Endodermal cell (in vitro differentiated cells): ENCODE measurements at regions not wholly inside any gene's neighbourhood (a gene's known extent, or its start where the extent isn't known, plus 50 kb on each side); places are given as distances from the start of the nearest gene placed in this dataset.

ENCODE experiments used
- DNase-seq: peaks from one replicate; pipeline ENCODE4 v3.0.0-alpha.2; 2017
- H3K27ac ChIP-seq: 2 replicates; pipeline ENCODE4 v1.5.1; 2013; ENCODE audit warnings: mild to moderate bottlenecking, low read depth, low read length, moderate library complexity
- H3K27me3 ChIP-seq: 2 replicates; pipeline ENCODE4 v1.6.1; 2013; ENCODE audit warnings: mild to moderate bottlenecking, low read length, moderate library complexity; ENCODE audit not compliant: insufficient read depth, control insufficient read depth, poor library complexity, severe bottlenecking
- H3K36me3 ChIP-seq: 2 replicates; pipeline ENCODE4 v1.7.0; 2013; ENCODE audit warnings: mild to moderate bottlenecking, low read length, moderate library complexity; ENCODE audit not compliant: control insufficient read depth, insufficient read depth
- H3K4me1 ChIP-seq: one replicate; pipeline ENCODE4 v1.7.0; 2013; ENCODE audit warnings: low read length; ENCODE audit not compliant: control insufficient read depth, insufficient read depth
- H3K4me3 ChIP-seq: 2 replicates; pipeline ENCODE4 v1.5.1; 2013; ENCODE audit warnings: mild to moderate bottlenecking, low read length, moderate library complexity
- H3K9ac ChIP-seq: 2 replicates; pipeline ENCODE4 v1.6.1; 2013; ENCODE audit warnings: mild to moderate bottlenecking, low read length, moderate library complexity; ENCODE audit not compliant: poor library complexity, severe bottlenecking; ENCODE audit errors: extremely low read depth
- H3K9me3 ChIP-seq: 2 replicates; pipeline ENCODE4 v1.6.1; 2013; ENCODE audit warnings: mild to moderate bottlenecking, low read length, moderate library complexity; ENCODE audit not compliant: control insufficient read depth
- H3K27ac Mint-ChIP-seq: 2 replicates; pipeline ENCODE4 v1.8.0; 2020; ENCODE audit warnings: mixed read lengths
- H3K27me3 Mint-ChIP-seq: 2 replicates; pipeline ENCODE4 v1.8.0; 2021; ENCODE audit warnings: mild to moderate bottlenecking, mixed read lengths; ENCODE audit not compliant: insufficient read depth
- H3K36me3 Mint-ChIP-seq: 2 replicates; pipeline ENCODE4 v1.8.0; 2020; ENCODE audit warnings: low read depth, mixed read lengths
- H3K4me1 Mint-ChIP-seq: 2 replicates; pipeline ENCODE4 v1.8.0; 2020; ENCODE audit warnings: mixed read lengths
- H3K4me3 Mint-ChIP-seq: 2 replicates; pipeline ENCODE4 v1.8.0; 2020; ENCODE audit warnings: mild to moderate bottlenecking, moderate library complexity, mixed read lengths
- H3K9me3 Mint-ChIP-seq: 2 replicates; pipeline ENCODE4 v1.8.0; 2020; ENCODE audit warnings: mild to moderate bottlenecking, mixed read lengths
- WGBS, 2 experiments: methylation state at CpG; one replicate each; pipeline versions ENCODE4 v1.1.5 to v1.1.7; 2013; ENCODE audit warnings: missing lambda C conversion rate in 2 of 2, mixed read lengths in 1 of 2; ENCODE audit not compliant: insufficient coverage in 1 of 2, insufficient read length in 1 of 2; 5-methylcytosine and 5-hydroxymethylcytosine counted together
- TF ChIP-seq, protein P1 (sequence below): fragments of 200-600 bp; sonication (generic); conservative IDR thresholded peaks from 2 replicates; pipeline ENCODE4 v1.5.0; 2021; ENCODE audit warnings: antibody characterized with exemption, mild to moderate bottlenecking

DNA sequence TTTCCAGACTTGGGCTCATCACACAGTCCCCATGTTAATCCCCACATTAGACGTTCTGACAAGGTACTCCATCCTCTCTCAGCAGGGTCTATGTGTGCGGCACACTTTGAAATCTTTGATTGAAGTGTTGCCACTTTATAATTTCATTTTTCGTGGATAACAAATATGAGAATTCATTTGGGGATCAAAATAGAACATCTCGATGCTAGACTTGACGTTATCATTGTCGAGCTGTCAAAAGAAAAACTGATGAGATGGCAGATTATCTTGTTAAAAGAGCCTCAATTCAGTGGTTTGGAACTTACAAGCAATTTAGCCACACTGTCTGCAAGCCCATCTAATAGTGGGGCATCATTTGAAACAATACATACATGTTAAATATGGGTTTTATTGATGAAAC, 91.2 kb upstream of the SULT1C3 start:
- no peaks in the 10 kb centered on the region for H3K9me3 Mint-ChIP-seq
- no peak for DNase-seq
- WGBS, 2 experiments: 89 to 97% methylated on average over 6 of the region's 6 CpGs
- no peaks in the 10 kb centered on the region for H3K27me3 Mint-ChIP-seq
- no peaks in the 10 kb centered on the region for H3K4me1 Mint-ChIP-seq
- no peak overlapping the region for H3K4me3 Mint-ChIP-seq
- Histone ChIP-seq H3K9ac (no peak overlapping the region), H3K36me3 (no peaks in the 10 kb centered on the region), H3K9me3 (no peaks in the 10 kb centered on the region), H3K4me3 (no peak overlapping the region), H3K27me3 (no peaks in the 10 kb centered on the region), H3K4me1 (no peaks in the 10 kb centered on the region), H3K27ac (no peak overlapping the region)
- no peaks in the 10 kb centered on the region for H3K36me3 Mint-ChIP-seq
- TF ChIP-seq, protein P1, sequence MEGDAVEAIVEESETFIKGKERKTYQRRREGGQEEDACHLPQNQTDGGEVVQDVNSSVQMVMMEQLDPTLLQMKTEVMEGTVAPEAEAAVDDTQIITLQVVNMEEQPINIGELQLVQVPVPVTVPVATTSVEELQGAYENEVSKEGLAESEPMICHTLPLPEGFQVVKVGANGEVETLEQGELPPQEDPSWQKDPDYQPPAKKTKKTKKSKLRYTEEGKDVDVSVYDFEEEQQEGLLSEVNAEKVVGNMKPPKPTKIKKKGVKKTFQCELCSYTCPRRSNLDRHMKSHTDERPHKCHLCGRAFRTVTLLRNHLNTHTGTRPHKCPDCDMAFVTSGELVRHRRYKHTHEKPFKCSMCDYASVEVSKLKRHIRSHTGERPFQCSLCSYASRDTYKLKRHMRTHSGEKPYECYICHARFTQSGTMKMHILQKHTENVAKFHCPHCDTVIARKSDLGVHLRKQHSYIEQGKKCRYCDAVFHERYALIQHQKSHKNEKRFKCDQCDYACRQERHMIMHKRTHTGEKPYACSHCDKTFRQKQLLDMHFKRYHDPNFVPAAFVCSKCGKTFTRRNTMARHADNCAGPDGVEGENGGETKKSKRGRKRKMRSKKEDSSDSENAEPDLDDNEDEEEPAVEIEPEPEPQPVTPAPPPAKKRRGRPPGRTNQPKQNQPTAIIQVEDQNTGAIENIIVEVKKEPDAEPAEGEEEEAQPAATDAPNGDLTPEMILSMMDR: no peak
- H3K27ac Mint-ChIP-seq: no peak overlapping the region

DNA sequence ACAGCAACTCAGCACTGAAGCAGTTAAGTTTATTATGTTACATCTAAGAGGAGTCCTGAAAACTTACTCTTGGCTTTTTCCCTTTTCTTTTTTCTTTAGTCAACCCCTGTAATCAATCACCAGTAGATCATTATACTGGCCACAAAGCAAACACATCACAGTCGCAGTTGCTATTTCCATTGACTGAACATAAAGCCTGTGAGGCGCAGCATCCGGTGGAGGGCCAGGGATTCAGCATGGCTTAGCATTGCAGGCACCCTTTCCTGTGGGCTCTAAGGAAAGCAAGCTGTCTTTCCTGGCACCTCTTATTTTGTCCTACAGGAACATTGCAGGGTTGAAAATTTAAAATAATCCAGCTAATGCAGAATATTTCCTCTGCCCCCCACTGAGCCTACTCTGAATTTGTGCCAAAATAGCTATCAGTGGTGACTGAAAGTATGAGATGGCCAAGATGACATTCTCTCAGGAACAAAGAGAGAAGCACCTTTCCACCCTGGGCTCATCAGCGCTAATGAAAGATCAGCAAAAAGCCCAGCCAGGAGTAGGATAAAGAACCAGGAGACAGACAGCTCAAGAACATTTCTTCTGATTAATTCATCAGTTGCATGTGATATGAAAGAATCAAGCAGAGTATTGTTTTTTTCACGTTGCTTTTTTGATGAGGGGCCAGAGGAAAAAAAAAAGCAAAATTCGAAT, 85.3 kb upstream of the SULT1C3 start:
- Mint-ChIP-seq H3K9me3 (no peaks in the 10 kb centered on the region), H3K4me1 (no peaks in the 10 kb centered on the region), H3K4me3 (no peak overlapping the region), H3K36me3 (no peaks in the 10 kb centered on the region), H3K27ac (no peak overlapping the region), H3K27me3 (no peaks in the 10 kb centered on the region)
- DNase-seq: no peak
- H3K4me3 ChIP-seq: no peak overlapping the region
- TF ChIP-seq, protein P1: no peak
- H3K27me3 ChIP-seq: no peaks in the 10 kb centered on the region
- H3K36me3 ChIP-seq: no peaks in the 10 kb centered on the region
- H3K4me1 ChIP-seq: no peaks in the 10 kb centered on the region
- WGBS, 2 experiments: 70 to 86% methylated on average over 5 to 6 of the region's 6 CpGs
- H3K9me3 ChIP-seq: no peaks in the 10 kb centered on the region
- H3K27ac ChIP-seq: no peak overlapping the region
- no peak overlapping the region for H3K9ac ChIP-seq

DNA sequence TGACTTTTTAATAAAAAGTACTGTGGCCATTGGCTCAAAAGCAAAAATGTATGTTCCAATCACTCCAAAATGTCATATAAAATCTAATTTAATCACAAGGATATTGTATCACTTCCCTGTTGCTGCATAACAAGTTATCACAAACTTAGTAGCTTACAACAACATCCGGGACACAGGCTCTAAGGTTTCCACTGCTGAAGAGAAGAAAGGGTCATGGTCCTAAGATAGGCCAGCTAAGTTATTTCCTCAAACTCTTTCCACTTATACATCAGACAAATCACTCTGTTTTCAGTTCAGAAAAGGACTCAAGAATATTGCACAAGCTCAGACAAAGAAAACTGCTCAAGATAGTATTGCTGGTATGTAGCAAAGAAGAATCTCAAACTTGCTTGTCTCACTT, 78.5 kb upstream of the SULT1C3 start:
- TF ChIP-seq, protein P1: no peak
- H3K27me3 ChIP-seq: no peaks in the 10 kb centered on the region
- H3K4me1 ChIP-seq: no peaks in the 10 kb centered on the region
- no peak overlapping the region for H3K27ac ChIP-seq
- no peak overlapping the region for H3K27ac Mint-ChIP-seq
- no peak for DNase-seq
- H3K36me3 ChIP-seq: no peaks in the 10 kb centered on the region
- no peaks in the 10 kb centered on the region for H3K36me3 Mint-ChIP-seq
- H3K4me1 Mint-ChIP-seq: no peaks in the 10 kb centered on the region
- H3K9ac ChIP-seq: no peak overlapping the region
- H3K4me3 ChIP-seq: no peak overlapping the region
- no peak overlapping the region for H3K4me3 Mint-ChIP-seq
- no peaks in the 10 kb centered on the region for H3K9me3 ChIP-seq
- 96 to 100% methylated on average over 1 of the region's 1 CpG for WGBS, 2 experiments
- no peaks in the 10 kb centered on the region for H3K9me3 Mint-ChIP-seq
- H3K27me3 Mint-ChIP-seq: no peaks in the 10 kb centered on the region
